ENCODE measurements at regions not wholly inside any gene's neighbourhood (a gene's known extent, or its start where the extent isn't known, plus 50 kb on each side); places are given as distances from the start of the nearest gene placed in this dataset.

GRCh38 chr4:187770345-187770744 lies 225.2 kb upstream of the ZFP42 start:
- TF ChIP-seq SIN3A (IDR thresholded peaks at IDR 0.05; ENCODE audit: borderline replicate concordance, insufficient read depth, low read length), result no peak

- TF ChIP-seq FOXP2 (optimal IDR thresholded peaks at IDR 0.05; ENCODE audit: borderline replicate concordance, extremely low read depth, extremely low read length, insufficient read depth) (no peak), TAF1 (IDR thresholded peaks at IDR 0.05; ENCODE audit: borderline replicate concordance, insufficient read depth, low read length) (no peak), SIN3A (IDR thresholded peaks at IDR 0.05; ENCODE audit: borderline replicate concordance, insufficient read depth, low read length) (no peak), POLR2AphosphoS5 (IDR thresholded peaks at IDR 0.05; ENCODE audit: low read depth, low read length) (no peak), REST (IDR thresholded peaks at IDR 0.05; ENCODE audit: insufficient read depth in 1 of 2, low read depth in 2 of 2, low read length in 2 of 2) (no peak)
These were observed 217.6 kb upstream of the ZFP42 start for GRCh38 chr4:187777954-187778353.

GRCh38 chr4:187780070-187780469 lies 215.5 kb upstream of the ZFP42 start:
- TF ChIP-seq FOXP2 (optimal IDR thresholded peaks at IDR 0.05; ENCODE audit: borderline replicate concordance, extremely low read depth, extremely low read length, insufficient read depth) (no peak), REST (IDR thresholded peaks at IDR 0.05; ENCODE audit: insufficient read depth in 1 of 2, low read depth in 2 of 2, low read length in 2 of 2) (no peak), TAF1 (IDR thresholded peaks at IDR 0.05; ENCODE audit: borderline replicate concordance, insufficient read depth, low read length) (no peak), SIN3A (IDR thresholded peaks at IDR 0.05; ENCODE audit: borderline replicate concordance, insufficient read depth, low read length) (no peak)

- TF ChIP-seq SIN3A (IDR thresholded peaks at IDR 0.05; ENCODE audit: borderline replicate concordance, insufficient read depth, low read length) (no peak), FOXP2 (optimal IDR thresholded peaks at IDR 0.05; ENCODE audit: borderline replicate concordance, extremely low read depth, extremely low read length, insufficient read depth) (no peak), POLR2AphosphoS5 (IDR thresholded peaks at IDR 0.05; ENCODE audit: low read depth, low read length) (no peak), TAF1 (IDR thresholded peaks at IDR 0.05; ENCODE audit: borderline replicate concordance, insufficient read depth, low read length) (no peak), REST (IDR thresholded peaks at IDR 0.05; ENCODE audit: insufficient read depth in 1 of 2, low read depth in 2 of 2, low read length in 2 of 2) (no peak)
These were observed 213.2 kb upstream of the ZFP42 start for GRCh38 chr4:187782286-187782824.

- no peak for TF ChIP-seq REST (IDR thresholded peaks at IDR 0.05; ENCODE audit: insufficient read depth in 1 of 2, low read depth in 2 of 2, low read length in 2 of 2)
- TF ChIP-seq SIN3A (IDR thresholded peaks at IDR 0.05; ENCODE audit: borderline replicate concordance, insufficient read depth, low read length), result no peak
- no peak for TF ChIP-seq FOXP2 (optimal IDR thresholded peaks at IDR 0.05; ENCODE audit: borderline replicate concordance, extremely low read depth, extremely low read length, insufficient read depth)
- TF ChIP-seq TAF1 (IDR thresholded peaks at IDR 0.05; ENCODE audit: borderline replicate concordance, insufficient read depth, low read length), result no peak
- no peak for TF ChIP-seq POLR2AphosphoS5 (IDR thresholded peaks at IDR 0.05; ENCODE audit: low read depth, low read length)
These were observed 209.4 kb upstream of the ZFP42 start for GRCh38 chr4:187786190-187786589.
